ENCODE measurements at regions not wholly inside any gene's neighbourhood (a gene's known extent, or its start where the extent isn't known, plus 50 kb on each side); places are given as distances from the start of the nearest gene placed in this dataset.

GRCh38 chr6:43914272-43915147, 144.5 kb downstream of the VEGFA start:
- no peak for DNase-seq

DNA sequence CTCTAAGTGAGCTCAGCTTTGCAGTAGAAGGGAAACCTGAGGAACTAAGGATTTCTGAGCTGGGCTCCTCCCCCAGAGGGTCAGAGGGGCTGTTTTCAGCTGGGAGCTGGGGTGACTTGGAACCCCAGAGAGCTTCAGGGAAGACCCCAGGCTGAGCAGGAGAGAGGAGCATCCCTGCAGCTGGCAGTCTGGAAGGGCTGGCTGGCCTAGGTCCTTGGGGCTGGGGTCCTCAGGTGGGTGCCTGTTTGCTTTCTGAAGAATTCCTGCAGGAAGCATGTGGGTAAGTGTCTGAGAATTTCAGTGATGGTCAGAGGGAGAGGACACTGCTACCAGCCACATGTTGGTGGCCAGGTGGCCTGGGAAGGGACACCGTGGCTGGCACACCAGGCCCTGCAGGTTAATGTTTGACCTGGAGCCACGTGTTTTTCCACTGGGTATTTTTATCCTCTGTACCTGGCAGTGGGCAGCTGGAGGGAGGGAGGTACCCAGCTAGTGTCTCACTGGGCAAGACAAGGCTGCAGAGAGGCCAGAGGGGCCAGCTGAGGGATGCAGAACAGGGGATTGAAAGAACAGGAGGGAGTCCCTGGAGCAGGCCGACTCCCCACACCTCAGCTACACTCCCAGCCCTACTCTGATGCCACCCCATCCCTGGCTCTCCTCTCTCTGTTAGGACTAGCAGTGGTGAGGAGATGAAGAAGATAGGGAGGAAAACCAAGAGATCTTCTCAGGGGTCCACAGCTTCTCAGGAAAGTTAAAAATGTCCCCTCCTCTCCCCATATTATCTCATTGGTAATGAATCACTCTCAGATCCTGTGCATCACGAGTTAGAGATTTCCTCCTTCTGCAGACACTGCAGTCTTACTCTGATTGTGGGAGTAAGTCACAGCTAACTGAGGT, 143.6 kb downstream of the VEGFA start:
- DNase-seq: no peak

DNA sequence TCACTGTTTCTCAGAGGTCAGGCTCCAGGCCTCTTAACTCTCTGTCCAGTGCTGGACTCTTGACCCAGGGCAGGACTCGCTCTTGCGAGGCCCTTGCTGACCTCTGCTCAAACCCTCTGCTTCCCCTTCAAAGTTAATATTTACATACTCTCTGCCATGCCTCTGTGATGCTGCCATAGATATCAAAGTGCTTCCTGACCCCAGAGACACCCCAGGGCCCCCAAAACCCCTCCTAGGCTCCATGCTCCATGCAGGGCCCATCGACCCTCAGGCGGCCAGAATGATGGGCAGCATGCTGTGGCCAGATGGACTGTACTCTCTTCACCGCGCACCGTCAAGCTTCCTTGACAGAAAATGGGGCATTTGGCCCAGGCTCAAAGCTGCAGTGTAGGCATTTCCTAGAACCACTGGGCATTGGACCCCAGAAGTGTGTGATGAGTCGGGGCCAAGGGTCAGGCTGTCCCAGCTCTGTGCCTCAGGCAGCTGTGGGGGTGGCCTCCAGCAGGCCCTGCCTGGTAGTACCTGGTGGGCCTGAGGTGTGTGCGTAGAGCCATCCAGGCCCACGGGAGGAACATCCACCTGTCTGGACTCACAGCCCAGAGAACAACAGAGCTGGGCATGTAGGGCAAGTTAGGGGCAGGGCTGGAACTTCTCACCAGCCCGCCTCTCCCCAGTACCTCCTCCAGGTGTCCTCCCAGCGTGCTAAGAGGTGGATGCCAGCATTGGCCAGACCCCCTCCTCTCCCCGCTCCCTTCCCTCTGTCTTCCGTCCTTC, 142.8 kb downstream of the VEGFA start:
- no peak for DNase-seq

DNA sequence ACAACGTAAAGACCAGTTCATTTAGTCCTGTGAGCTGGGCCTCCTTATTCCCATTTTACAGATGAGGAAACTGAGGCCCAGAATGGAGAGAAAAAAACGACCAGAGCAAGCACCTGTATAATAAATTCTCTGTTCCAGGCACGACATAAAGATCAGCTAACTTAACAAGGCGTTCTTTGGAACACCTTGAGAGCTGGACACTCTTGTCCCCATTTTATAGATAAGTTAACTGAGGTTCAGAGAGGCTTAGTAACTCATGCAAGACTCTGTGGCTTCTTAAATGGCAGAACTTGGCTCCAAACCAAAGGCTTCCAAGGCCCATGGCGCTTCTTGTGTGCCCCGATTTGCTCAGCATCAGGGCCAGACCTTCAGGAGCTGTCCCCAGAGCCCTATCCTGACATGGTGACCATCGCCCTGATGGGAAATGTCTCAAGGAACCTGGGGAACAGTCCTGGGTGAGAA, 142.1 kb downstream of the VEGFA start:
- no peak for DNase-seq

DNA sequence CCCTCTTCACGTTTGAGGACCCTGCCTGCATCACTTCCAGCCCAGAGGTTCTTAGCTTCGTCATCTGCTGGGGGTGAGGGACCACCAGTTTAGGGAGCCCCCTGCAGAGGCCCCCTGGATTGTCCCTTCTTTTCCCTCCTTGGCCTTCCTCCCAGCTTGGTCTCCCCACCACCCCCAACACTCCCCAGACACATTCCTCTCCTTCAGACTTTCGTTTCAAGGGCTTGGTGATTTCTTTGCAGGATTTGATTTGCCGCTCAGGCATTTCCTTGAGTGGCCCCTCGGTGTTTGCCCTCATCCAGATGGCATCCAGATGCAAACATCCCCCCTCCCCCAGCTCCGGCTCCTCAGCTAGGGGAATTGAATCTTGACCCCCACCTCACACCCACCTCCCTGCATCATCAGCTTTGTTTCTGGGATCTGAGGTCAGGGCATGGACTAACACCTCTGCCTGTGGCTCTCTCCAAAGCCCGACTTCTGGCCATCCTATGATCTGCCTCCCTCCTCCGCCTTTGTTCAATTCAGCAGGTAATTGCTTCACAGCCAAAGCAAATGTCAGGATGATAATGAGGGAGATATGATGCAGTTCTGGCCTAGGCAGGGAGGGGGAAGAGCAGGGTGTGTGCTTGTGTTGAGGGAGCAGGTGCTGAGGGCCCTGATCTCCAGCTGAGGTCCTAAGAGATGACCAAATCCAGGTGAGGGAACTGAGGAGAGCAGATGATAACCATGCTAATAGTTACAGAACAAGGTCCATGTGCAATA, 141.5 kb downstream of the VEGFA start:
- DNase-seq: no peak

- DNase-seq: no peak
Observed at GRCh38 chr6:43910638-43911353, 140.8 kb downstream of the VEGFA start.

GRCh38 chr6:43910149-43910637, 140.2 kb downstream of the VEGFA start:
- DNase-seq: no peak

DNA sequence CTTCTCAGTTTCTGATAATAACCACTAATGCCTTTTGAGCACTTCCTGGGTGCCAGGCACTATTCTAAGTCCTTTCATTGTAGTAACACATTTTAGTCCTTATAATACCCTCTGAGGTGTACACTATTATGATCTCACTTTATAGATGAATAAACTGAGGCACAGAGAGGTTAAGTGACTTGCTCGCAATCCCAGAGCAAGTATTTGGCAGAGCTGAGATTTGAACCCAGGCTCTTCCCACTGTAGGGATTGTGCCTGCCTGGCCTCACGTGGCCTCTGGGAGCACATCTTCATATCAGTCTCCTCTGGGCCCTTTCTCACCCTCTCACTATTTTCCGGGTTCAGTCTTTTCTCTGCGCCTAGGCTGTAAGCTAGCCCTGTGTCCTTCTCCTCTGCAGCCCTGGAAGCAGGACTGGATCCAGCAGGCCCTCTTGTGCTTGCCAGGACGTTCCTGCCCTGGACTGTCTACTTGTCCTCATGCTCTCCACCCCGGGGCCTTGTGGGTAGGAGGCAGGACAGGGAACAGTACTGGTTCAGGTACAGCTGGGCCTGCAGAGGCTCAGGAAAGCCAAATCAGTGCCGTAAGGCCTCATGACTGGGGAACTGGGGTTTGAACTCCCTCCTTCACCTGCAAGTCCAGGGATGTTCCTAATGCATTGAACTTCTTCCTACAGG, 139.6 kb downstream of the VEGFA start:
- DNase-seq: no peak

- DNase-seq: no peak
Observed at GRCh38 chr6:43907789-43908472, 137.9 kb downstream of the VEGFA start.

DNA sequence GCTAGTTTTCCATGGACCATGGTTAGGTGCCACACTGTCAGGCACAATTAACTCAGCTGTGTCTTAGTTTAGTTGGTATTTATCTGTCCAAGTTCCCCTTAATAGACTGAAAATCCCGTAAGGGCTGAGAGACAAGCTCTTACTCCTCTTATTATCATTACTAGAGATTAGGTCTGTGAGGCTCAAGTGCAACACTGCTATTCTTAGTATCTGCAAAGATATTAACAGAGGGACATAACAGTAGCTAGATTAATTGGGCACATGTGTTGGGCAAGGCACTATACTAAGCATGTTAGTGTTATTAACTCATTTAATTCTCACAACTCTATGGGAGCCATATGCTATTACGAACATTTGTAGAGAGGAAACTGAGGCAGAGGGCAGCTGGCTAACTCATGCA, 137.3 kb downstream of the VEGFA start:
- no peak for DNase-seq

DNA sequence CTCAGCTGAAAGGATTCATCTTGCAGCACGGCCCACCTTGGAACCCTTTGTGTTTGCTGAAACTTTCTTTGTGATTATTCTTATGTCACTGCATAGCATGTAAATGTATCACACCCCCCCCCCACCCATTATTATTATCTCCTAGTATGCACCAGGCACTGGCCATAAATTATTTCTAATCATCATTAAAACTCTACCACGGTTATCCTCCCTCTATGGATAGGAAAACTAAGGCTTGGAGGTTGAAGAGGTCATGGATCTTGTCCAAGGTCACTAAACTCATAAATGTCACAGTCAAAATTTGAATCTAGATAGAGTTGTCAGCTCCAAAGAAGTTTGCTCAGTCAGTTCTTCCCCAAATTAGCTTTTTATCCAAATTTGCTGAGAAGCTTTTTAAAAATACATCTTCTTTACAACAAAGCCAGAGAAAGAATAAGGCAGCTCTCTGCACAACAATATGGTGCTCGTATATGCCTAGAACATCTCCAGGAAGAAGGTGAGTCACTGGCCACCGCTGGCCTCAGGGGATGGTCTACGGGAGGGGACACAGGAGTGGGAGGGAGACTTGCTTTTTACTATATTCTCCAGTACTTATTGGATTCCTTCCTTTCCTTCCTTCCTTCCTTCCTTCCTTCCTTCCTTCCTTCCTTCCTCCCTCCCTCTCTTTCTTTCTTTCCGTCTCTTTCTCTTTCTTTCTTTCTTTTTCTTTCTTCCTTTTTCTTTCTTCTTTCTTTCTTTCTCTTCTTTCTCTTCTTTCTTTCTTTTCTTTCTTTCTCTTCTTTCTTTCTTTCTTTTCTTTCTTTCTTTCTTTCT, 134.5 kb downstream of the VEGFA start:
- no peak for DNase-seq

DNA sequence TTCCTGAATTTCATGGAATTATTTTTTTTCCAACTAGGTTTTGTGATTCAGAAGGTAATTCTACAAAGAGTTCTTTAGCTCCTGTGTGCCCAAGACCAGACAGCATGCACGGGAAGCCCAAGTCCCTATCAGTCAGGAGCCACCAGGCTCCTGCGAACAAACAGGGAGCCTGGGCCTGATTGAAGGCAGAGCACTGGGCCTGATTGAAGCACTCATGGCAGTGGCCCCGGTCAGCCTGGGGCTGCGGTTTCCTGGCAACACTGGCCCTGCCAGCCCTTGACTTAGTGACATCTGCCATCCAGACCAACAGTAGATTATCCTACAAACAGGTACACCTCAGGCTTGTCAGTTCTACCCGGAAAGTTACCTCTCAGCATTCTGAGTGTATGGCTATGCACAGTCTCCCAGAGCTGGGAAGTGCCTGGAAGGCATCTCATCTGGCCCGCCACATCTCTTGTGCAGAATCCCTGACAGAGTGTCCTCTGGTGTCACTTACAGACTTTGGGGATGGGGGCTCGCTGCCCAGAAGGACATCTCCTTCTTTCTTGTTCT, 133.8 kb downstream of the VEGFA start:
- DNase-seq: no peak

DNA sequence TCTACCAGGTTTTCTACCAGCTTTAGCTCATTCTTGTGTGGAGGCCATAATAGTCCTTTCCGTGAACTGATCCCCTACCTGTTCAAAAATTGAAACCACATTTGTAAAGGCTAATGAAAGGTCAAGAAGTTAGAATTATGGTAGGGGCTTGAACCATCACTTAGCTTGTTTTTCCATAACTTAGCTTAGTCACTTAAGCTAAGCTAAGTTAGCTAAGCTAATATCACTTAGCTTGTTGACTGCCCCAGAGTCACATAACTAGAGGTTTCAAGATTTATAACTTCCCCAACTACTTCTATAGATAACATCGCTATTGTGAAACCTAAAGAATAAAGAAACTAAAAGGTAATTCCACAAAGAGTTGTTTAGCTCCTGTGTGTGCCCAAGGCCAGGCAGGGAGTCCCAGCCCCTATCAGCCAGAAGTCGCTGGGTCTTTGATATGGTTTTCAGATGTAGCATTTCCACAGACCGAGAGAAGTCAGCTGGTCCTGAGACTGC, 131.8 kb downstream of the VEGFA start:
- no peak for DNase-seq

DNA sequence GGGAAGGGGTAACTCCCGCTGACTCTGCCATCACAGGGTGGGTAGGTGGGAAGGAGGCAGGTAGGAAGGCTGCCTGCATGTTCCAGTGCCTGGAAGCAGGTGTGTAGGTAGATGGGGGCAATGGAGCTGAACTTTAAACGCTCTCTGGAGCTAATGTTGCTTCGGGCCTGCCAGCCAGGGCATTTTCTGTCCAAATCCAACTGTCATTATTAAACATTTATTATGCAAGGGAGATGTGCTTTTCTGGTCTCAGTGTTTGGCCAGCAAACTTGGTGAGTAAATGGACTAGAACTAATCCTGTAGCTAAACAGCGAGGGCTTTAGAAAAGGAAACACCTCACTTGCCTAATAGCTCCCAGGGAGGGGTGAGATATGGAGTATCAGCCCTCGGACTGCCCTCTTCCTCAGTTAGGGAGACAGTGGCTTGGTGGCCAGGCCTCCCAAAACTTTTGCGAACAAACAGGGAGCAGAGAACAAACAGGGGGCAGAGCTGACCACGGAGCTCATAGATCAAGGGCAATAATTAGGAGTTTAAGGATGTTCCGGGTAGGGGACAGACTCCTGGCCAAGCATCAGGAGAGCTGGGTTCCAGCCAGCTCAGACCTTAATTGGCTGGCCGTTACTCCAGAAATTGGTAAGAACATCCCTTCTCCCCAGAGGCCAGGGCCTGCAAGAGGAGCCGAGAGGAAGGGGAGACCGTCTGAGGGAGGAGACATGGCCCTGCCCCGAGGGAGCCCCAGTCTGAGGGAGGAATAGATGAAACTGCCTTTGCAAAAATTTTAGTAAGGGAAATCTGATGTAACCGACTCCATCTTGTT, 131.1 kb downstream of the VEGFA start:
- no peak for DNase-seq

DNA sequence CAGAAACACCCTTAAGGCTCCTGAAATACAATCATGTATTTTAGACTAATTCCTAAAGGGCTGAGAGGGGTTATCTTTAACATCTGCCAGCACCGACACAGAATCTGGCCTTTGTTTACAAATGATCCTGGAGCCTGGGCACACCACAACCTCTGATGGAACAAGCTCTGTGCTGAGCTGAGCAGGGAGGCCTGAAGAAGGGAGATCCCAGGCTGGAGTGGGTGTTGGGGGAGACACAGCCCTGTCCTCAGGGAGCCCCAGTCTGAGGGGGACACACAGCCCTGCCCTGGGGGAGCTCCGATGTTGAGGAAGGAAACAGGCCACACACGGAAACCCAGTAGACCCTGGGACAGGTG, 130.5 kb downstream of the VEGFA start:
- no peak for DNase-seq

- no peak for DNase-seq
Observed at GRCh38 chr6:43899830-43900229, 129.8 kb downstream of the VEGFA start.

DNA sequence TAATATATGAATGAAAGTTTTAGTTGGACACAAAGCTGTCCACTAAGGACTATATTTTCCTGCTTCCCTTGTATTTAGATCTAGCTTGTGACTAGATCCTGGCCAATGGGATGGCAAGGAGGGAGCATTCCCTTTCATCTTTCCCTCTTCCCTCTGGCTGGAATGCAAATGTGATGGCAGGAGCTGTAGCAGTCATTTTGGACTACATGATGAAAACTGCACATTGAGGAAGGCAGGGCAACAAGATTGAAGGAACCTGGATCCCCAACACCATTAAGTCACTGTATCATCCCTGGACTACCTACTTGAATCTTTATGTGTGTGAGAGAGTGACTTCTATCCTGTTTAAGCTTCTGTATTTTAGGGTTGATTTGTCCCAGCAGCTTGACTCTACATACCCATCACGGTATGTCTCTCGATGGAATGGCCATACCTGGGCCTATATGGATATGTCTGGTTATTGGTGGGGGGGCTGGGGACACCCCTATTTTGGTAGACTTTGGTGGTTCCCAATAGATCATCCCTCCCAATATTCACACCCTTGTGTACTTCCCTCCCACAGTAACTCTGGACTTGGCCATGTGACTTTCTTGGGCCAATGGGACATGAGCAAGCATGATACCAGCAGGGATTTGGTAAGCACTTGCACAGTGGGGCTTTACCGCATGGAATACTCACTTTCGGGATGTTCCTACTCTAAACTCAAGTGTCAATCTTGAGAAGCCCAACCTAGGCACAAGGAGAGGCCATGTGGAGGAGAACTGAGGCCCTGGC, 128.5 kb downstream of the VEGFA start:
- no peak for DNase-seq

Data from activated CD8-positive, alpha-beta memory T cell treated with anti-CD3 and anti-CD28 coated beads for 24 hours (primary cell).